Activated B cell treated with CpG ODN at 0.5 μM for 24 hours (primary cell): ENCODE measurements at regions not wholly inside any gene's neighbourhood (a gene's known extent, or its start where the extent isn't known, plus 50 kb on each side); places are given as distances from the start of the nearest gene placed in this dataset.

Experiments used
- ATAC-seq: fragments of 200-7000 bp; cut with Tn5 transposase; one replicate; pipeline ENCODE4 v1.10.0; 2021; ENCODE audit warnings: low read depth, mild to moderate bottlenecking, moderate library complexity
- CTCF ChIA-PET: fragments of 350-600 bp; sonication (Branson Sonifier 250); formaldehyde crosslinking; loops from one replicate; lab custom pipeline; 2021; ENCODE audit warnings: antibody characterized with exemption; lab: Charles Lee
- POLR2A ChIA-PET: fragments of 350-600 bp; sonication (Branson Sonifier 250); formaldehyde crosslinking; loops from one replicate; lab custom pipeline; 2021; ENCODE audit warnings: antibody characterized with exemption; lab: Charles Lee
- DNase-seq: peaks from one replicate; pipeline ENCODE4 v3.0.0; 2022
- H3K27ac Mint-ChIP-seq: one replicate; pipeline ENCODE4 v1.8.0; 2020; ENCODE audit warnings: mixed read lengths
- H3K27me3 Mint-ChIP-seq: one replicate; pipeline ENCODE4 v1.8.0; 2021; ENCODE audit warnings: mixed read lengths
- H3K36me3 Mint-ChIP-seq: one replicate; pipeline ENCODE4 v1.8.0; 2021; ENCODE audit warnings: low read depth, mixed read lengths
- H3K4me1 Mint-ChIP-seq: one replicate; pipeline ENCODE4 v1.8.0; 2021; ENCODE audit warnings: mixed read lengths
- H3K4me3 Mint-ChIP-seq: one replicate; pipeline ENCODE4 v1.8.0; 2020; ENCODE audit warnings: mild to moderate bottlenecking, mixed read lengths
- H3K9me3 Mint-ChIP-seq: one replicate; pipeline ENCODE4 v1.8.0; 2020; ENCODE audit warnings: mixed read lengths
- intact Hi-C: fragments of 100-400 bp; cut with micrococcal nuclease; formaldehyde crosslinking; loops from one replicate; pipeline ENCODE4 v1.15.1; 2024
- TF ChIP-seq, protein P1 (sequence below): fragments of 200-600 bp; IDR thresholded peaks from one replicate; pipeline ENCODE4 v1.8.0; 2022; ENCODE audit warnings: antibody characterized with exemption, mild to moderate bottlenecking

GRCh38 chr10:28127881-28128280, 129.0 kb upstream of the ODAD2 start:
- ATAC-seq, result no peak
- Mint-ChIP-seq H3K27me3 (no peaks in the 10 kb centered on the region), H3K4me3 (no peak overlapping the region), H3K9me3 (no peaks in the 10 kb centered on the region), H3K4me1 (no peaks in the 10 kb centered on the region), H3K36me3 (peaks cover 15% of the 10 kb centered on the region), H3K27ac (no peak overlapping the region)
- no peak for DNase-seq
- intact Hi-C loops, result no loop called here
- ChIA-PET CTCF (no interaction called here), POLR2A (no interaction called here)
- TF ChIP-seq, protein P1, sequence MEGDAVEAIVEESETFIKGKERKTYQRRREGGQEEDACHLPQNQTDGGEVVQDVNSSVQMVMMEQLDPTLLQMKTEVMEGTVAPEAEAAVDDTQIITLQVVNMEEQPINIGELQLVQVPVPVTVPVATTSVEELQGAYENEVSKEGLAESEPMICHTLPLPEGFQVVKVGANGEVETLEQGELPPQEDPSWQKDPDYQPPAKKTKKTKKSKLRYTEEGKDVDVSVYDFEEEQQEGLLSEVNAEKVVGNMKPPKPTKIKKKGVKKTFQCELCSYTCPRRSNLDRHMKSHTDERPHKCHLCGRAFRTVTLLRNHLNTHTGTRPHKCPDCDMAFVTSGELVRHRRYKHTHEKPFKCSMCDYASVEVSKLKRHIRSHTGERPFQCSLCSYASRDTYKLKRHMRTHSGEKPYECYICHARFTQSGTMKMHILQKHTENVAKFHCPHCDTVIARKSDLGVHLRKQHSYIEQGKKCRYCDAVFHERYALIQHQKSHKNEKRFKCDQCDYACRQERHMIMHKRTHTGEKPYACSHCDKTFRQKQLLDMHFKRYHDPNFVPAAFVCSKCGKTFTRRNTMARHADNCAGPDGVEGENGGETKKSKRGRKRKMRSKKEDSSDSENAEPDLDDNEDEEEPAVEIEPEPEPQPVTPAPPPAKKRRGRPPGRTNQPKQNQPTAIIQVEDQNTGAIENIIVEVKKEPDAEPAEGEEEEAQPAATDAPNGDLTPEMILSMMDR, result no peak

DNA sequence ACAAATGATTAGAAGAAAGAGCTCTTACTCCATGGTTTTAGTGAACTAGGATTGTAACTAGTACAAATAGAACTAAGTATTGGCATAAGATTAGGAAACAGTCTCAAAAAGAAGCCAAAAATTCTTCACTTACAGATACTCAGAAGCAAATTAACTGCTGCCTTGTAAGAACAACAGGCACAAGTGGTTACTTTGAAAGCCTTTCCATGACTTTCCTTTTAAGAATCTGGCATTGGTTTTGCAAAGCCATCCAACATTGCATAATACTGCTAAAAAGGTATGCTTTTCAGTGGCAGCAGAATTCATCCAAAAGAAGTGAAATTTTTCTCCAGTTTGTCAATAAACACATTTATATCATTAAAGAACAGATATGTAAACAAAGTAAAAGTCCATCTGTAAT, 126.8 kb upstream of the ODAD2 start:
- POLR2A ChIA-PET, result no interaction called here
- H3K36me3 Mint-ChIP-seq, result peaks cover 13% of the 10 kb centered on the region

GRCh38 chr10:28120795-28121194, 121.9 kb upstream of the ODAD2 start:
- H3K27ac Mint-ChIP-seq, result no peak overlapping the region
- ChIA-PET POLR2A (no interaction called here), CTCF (no interaction called here)
- intact Hi-C loops, result no loop called here
- H3K4me3 Mint-ChIP-seq, result no peak overlapping the region
- H3K27me3 Mint-ChIP-seq, result no peaks in the 10 kb centered on the region
- no peak for ATAC-seq
- DNase-seq, result no peak
- H3K9me3 Mint-ChIP-seq, result no peaks in the 10 kb centered on the region
- peaks cover 13% of the 10 kb centered on the region for H3K36me3 Mint-ChIP-seq
- no peaks in the 10 kb centered on the region for H3K4me1 Mint-ChIP-seq
- TF ChIP-seq, protein P1, result no peak

More for the DNA sequence above, 126.8 kb upstream of the ODAD2 start:
- intact Hi-C loops, result no loop called here
- H3K4me3 Mint-ChIP-seq, result no peak overlapping the region
- ATAC-seq (no peak), DNase-seq (no peak)
- H3K9me3 Mint-ChIP-seq, result no peaks in the 10 kb centered on the region
- CTCF ChIA-PET, result no interaction called here
- no peaks in the 10 kb centered on the region for H3K27me3 Mint-ChIP-seq
- no peaks in the 10 kb centered on the region for H3K4me1 Mint-ChIP-seq
- no peak overlapping the region for H3K27ac Mint-ChIP-seq
- TF ChIP-seq, protein P1, result no peak

- Mint-ChIP-seq H3K4me1 (no peaks in the 10 kb centered on the region), H3K4me3 (no peak overlapping the region), H3K27ac (no peak overlapping the region), H3K36me3 (peaks cover 13% of the 10 kb centered on the region), H3K27me3 (no peaks in the 10 kb centered on the region), H3K9me3 (no peaks in the 10 kb centered on the region)
- ChIA-PET POLR2A (no interaction called here), CTCF (no interaction called here)
- no peak for ATAC-seq
- TF ChIP-seq, protein P1, result no peak
- intact Hi-C loops, result no loop called here
- DNase-seq, result no peak
Observed at GRCh38 chr10:28120043-28120749, 121.3 kb upstream of the ODAD2 start.

- intact Hi-C loops, result no loop called here
- Mint-ChIP-seq H3K9me3 (no peaks in the 10 kb centered on the region), H3K4me1 (no peaks in the 10 kb centered on the region), H3K27ac (no peak overlapping the region), H3K36me3 (peaks cover 9% of the 10 kb centered on the region), H3K27me3 (no peaks in the 10 kb centered on the region), H3K4me3 (no peak overlapping the region)
- DNase-seq (no peak), ATAC-seq (no peak)
- CTCF ChIA-PET, result no interaction called here
- TF ChIP-seq, protein P1, result no peak
- POLR2A ChIA-PET, result no interaction called here
Observed at GRCh38 chr10:28118985-28119628, 120.2 kb upstream of the ODAD2 start.
